ENCODE measurements at regions not wholly inside any gene's neighbourhood (a gene's known extent, or its start where the extent isn't known, plus 50 kb on each side); places are given as distances from the start of the nearest gene placed in this dataset.

- ChIA-PET CTCF (ENCODE audit: low intra/inter-chr PET ratio, low total read pairs) (no interaction called here), POLR2A (no interaction called here)
- H3K36me3 ChIP-seq (replicated peaks in 1 of 2; ENCODE audit: control insufficient read depth in 1 of 2, insufficient read depth in 2 of 2, low read length in 2 of 2): no peaks in the 10 kb centered on the region
- intact Hi-C loops (cut with micrococcal nuclease; ENCODE audit: unreplicated experiment): no loop called here
- ATAC-seq (no peak), DNase-seq (ENCODE audit: low spot score) (no peak), FAIRE-seq (no peak)
- H2AFZ ChIP-seq (ENCODE audit: low read length): no peak overlapping the region
- no peaks in the 10 kb centered on the region for H4K20me1 ChIP-seq (ENCODE audit: insufficient read depth, low read length)
- peaks cover 0 to 4% of the 10 kb centered on the region in 2 experiments; a peak in 3 of 5 replicates for H3K27me3 ChIP-seq (ENCODE audit: control insufficient read depth in 1 of 2, insufficient read depth in 2 of 2, low read length in 2 of 2)
- WGBS (ENCODE audit: low lambda C conversion rate): 21% methylated on average over 6 of the region's 6 CpGs
- no peaks in the 10 kb centered on the region for H3K4me1 ChIP-seq (ENCODE audit: insufficient read depth, low read length)
- no peak overlapping the region for H3K4me2 ChIP-seq (ENCODE audit: low read depth, low read length)
- in situ Hi-C loops (cut with HindIII; ENCODE audit: extremely low pct_ligation_motif_present, low pct_unique_long_range_greater_than_20kb): loop anchor here (25.0 kb wide), 1 partner anchor 899 kb away; no protein-coding TSS in a partner anchor
- no peak overlapping the region for H3K9ac ChIP-seq (ENCODE audit: insufficient read depth, low read depth, low read length)
- H3K79me2 ChIP-seq (ENCODE audit: insufficient read depth, low read length): no peaks in the 10 kb centered on the region
- TF ChIP-seq MTF1 (CRISPR knock-in tag; IDR thresholded peaks at IDR 0.05) (no peak), SIX1 (CRISPR knock-in tag; IDR thresholded peaks at IDR 0.05; ENCODE audit: borderline replicate concordance) (no peak), ZNF557 (CRISPR knock-in tag; IDR thresholded peaks at IDR 0.05) (no peak), ZXDC (CRISPR knock-in tag; IDR thresholded peaks at IDR 0.05) (no peak), CENPT (CRISPR knock-in tag; IDR thresholded peaks at IDR 0.05; ENCODE audit: low read depth) (no peak), TRIM24 (CRISPR knock-in tag; IDR thresholded peaks at IDR 0.05) (no peak), ZNF549 (CRISPR knock-in tag; IDR thresholded peaks at IDR 0.05) (no peak)
- no peaks in the 10 kb centered on the region for H3K9me3 ChIP-seq (ENCODE audit: low read length)
- H3K4me3 ChIP-seq (replicated peaks in 1 of 3; ENCODE audit: insufficient read depth in 1 of 3, low read depth in 2 of 3, low read length in 3 of 3): no peak overlapping the region
- no TSS peak for BruUV-seq (replicated peaks)
- no peak overlapping the region for H3K27ac ChIP-seq (ENCODE audit: extremely low read length, insufficient read depth, low read length)
Observed at GRCh38 chr1:177786176-177786745, 183.6 kb downstream of the SEC16B start.

Data from HepG2 (cell line).